ENCODE measurements at regions not wholly inside any gene's neighbourhood (a gene's known extent, or its start where the extent isn't known, plus 50 kb on each side); places are given as distances from the start of the nearest gene placed in this dataset.

DNA sequence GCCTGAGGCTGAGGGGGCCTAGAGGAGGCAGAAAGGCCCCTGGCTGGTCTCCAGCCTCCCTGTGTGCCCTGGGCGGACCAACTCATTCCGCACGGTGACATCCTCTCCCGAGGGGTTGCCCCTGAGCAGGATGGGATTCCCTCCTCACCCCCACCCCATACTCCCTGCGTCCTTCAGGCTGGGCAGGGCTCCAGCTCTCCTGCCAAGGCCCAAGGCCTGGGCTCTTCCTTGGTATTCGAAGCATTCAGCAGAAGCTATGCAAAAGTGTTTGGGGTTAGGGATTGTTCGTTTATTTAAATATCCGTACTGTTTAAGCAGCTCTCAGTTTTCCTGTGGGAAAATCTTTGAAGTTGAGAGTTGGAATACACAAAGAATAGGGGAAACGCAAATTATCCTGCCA is 113.1 kb upstream of the RAB12 start:
- Histone ChIP-seq H3K27ac (no peak overlapping the region), H3K36me3 (no peaks in the 10 kb centered on the region), H3K4me1 (peaks cover 0 to 5% (median 0%) of the 10 kb centered on the region in 3 donors), H3K4me3 (no peak overlapping the region), H3K9me3 (no peaks in the 10 kb centered on the region), H3K27me3 (no peaks in the 10 kb centered on the region)
- 11 to 50% methylated on average over 3 to 5 of the region's 9 CpGs for WGBS, 2 donors (ENCODE audit: low coverage in 1 of 2)
- ATAC-seq, result no peak
- TF ChIP-seq POLR2AphosphoS5 (IDR thresholded peaks at IDR 0.05), result no peak
- TF ChIP-seq, protein P1, sequence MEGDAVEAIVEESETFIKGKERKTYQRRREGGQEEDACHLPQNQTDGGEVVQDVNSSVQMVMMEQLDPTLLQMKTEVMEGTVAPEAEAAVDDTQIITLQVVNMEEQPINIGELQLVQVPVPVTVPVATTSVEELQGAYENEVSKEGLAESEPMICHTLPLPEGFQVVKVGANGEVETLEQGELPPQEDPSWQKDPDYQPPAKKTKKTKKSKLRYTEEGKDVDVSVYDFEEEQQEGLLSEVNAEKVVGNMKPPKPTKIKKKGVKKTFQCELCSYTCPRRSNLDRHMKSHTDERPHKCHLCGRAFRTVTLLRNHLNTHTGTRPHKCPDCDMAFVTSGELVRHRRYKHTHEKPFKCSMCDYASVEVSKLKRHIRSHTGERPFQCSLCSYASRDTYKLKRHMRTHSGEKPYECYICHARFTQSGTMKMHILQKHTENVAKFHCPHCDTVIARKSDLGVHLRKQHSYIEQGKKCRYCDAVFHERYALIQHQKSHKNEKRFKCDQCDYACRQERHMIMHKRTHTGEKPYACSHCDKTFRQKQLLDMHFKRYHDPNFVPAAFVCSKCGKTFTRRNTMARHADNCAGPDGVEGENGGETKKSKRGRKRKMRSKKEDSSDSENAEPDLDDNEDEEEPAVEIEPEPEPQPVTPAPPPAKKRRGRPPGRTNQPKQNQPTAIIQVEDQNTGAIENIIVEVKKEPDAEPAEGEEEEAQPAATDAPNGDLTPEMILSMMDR (IDR thresholded peaks at IDR 0.05), result no peak
- no peak for TF ChIP-seq POLR2A (IDR thresholded peaks at IDR 0.05)
- TF ChIP-seq EP300 (IDR thresholded peaks at IDR 0.05), result no peak

DNA sequence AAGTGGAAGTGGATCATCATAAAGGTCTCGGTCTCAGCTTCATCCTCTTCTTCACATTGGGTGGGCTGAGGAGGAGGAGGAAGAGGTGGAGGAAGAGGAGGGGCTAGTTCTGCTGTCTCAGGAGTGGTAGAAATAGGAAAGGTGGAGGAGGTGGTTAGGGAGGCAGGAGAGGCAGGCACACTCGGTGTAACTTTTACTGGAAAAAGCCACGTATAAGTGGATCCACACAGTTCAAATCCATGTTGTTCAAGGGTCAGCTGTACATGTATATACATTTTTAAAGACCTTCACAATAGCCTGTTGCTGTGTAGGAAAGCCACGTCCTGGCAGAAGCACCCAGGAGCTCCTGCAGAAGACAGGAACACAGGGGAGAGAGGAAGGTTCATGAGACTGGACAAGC is 110.3 kb upstream of the RAB12 start:
- Histone ChIP-seq H3K27me3 (no peaks in the 10 kb centered on the region), H3K4me1 (peaks cover 0 to 7% (median 0%) of the 10 kb centered on the region in 3 donors), H3K36me3 (no peaks in the 10 kb centered on the region), H3K4me3 (no peak overlapping the region), H3K9me3 (no peaks in the 10 kb centered on the region), H3K27ac (no peak overlapping the region)
- 86 to 96% methylated on average over 4 of the region's 4 CpGs for WGBS, 2 donors (ENCODE audit: low coverage in 1 of 2)
- no peak for TF ChIP-seq POLR2AphosphoS5 (IDR thresholded peaks at IDR 0.05)
- TF ChIP-seq, protein P1 (IDR thresholded peaks at IDR 0.05), result no peak
- TF ChIP-seq EP300 (IDR thresholded peaks at IDR 0.05), result no peak
- TF ChIP-seq POLR2A (IDR thresholded peaks at IDR 0.05), result no peak
- no peak for ATAC-seq

DNA sequence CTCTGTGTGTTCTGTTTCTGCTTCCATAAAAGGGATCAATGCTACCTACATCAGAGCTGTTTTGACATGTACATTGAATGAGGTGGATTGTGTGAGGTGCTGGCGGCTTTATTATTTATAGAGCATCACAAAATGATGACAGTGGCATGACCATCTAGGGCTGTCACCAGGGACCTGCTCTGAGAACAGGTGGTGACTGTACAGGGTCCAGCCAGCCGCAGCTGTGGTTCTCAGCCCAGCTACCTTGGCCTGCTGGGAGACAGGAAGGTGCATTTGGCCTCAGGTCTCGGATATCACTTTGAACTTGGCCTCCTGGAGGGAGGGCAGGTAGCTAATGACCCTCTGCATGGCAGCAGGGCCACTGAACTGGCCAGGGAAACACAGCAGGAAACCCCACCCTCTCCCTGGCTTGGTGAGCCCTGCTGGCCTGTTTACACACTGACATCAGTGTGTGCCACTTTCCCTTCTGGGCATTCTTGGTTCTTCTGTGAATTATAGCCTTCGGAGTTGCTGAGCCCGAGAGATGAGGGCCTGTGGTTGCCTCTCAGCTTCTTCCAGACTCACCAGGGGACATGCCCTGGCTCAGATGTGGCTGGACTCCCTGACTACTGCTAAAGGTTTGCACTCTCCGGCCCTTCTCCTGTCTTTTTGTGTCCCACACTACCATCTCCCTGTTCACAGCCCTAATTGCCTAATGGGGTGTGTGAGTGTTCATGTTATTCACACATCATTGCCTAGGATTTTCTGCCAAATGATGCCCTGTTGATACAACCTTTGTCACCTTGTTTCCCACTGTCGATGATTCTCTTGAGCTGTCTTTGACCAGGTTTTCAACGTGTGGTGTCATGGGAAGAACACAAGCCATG is 109.2 kb upstream of the RAB12 start:
- TF ChIP-seq, protein P1 (IDR thresholded peaks at IDR 0.05), result no peak
- no peak for TF ChIP-seq EP300 (IDR thresholded peaks at IDR 0.05)
- TF ChIP-seq POLR2A (IDR thresholded peaks at IDR 0.05), result no peak
- no peak for TF ChIP-seq POLR2AphosphoS5 (IDR thresholded peaks at IDR 0.05)
- peaks cover 11% of the 10 kb centered on the region for H3K27me3 ChIP-seq
- H3K4me3 ChIP-seq, result no peak overlapping the region
- H3K4me1 ChIP-seq, result peaks cover 0 to 7% (median 0%) of the 10 kb centered on the region in 3 donors
- H3K36me3 ChIP-seq, result no peaks in the 10 kb centered on the region
- 87 to 95% methylated on average over 3 to 4 of the region's 8 CpGs for WGBS, 2 donors (ENCODE audit: low coverage in 1 of 2)
- no peak overlapping the region for H3K27ac ChIP-seq
- no peaks in the 10 kb centered on the region for H3K9me3 ChIP-seq
- no peak for ATAC-seq

DNA sequence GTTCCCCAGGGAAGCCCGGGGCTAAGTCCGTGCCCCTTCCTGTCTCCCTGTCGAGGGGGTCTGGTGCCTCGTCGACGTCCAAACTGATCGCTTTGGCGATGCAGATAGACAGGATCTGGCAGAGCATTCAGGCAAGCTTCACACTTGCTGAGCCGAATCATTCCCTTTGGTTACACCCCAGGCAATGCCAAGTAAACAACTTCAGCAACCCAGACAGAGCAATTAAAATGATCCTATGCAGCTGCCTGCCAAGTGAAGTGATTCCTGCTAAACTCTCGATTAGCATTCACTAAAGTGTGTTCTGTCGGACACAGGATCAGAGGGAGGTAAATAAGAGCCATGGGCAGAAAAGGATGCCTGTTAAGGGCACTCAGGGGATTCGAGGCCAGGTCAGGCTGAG is 108.2 kb upstream of the RAB12 start:
- WGBS, 2 donors (ENCODE audit: low coverage in 1 of 2), result 20 to 30% methylated on average over 4 of the region's 12 CpGs
- Histone ChIP-seq H3K9me3 (no peaks in the 10 kb centered on the region), H3K27ac (no peak overlapping the region), H3K36me3 (no peaks in the 10 kb centered on the region), H3K27me3 (peaks cover 18% of the 10 kb centered on the region), H3K4me1 (peaks cover 0 to 7% (median 0%) of the 10 kb centered on the region in 3 donors), H3K4me3 (no peak overlapping the region)
- TF ChIP-seq POLR2A (IDR thresholded peaks at IDR 0.05) (no peak), EP300 (IDR thresholded peaks at IDR 0.05) (no peak), POLR2AphosphoS5 (IDR thresholded peaks at IDR 0.05) (no peak)
- TF ChIP-seq, protein P1 (IDR thresholded peaks at IDR 0.05), result no peak
- ATAC-seq, result no peak

DNA sequence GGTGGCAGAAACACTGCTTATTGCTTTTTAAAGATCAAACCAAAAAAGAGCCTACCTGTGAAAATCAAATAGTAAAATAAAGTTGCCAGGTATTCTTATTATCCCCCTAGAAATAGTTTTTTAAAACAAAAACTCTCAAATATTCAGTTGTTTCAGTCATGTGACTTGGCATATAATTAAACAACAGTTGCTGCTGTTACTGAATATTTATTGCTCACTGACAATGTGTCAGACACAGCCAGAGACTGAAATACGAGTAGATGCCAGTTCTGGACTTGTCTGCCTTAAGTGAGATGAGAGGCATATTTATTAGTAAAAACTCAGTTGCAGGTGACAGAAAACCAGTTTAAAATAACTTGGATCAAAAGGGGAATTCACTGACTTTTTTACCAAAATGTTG is 106.0 kb upstream of the RAB12 start:
- TF ChIP-seq EP300 (IDR thresholded peaks at IDR 0.05) (no peak), POLR2A (IDR thresholded peaks at IDR 0.05) (no peak), POLR2AphosphoS5 (IDR thresholded peaks at IDR 0.05) (no peak)
- TF ChIP-seq, protein P1 (IDR thresholded peaks at IDR 0.05), result no peak
- no peak for ATAC-seq
- Histone ChIP-seq H3K4me3 (no peak overlapping the region), H3K27ac (no peak overlapping the region), H3K27me3 (peaks cover 18% of the 10 kb centered on the region), H3K9me3 (no peaks in the 10 kb centered on the region), H3K36me3 (no peaks in the 10 kb centered on the region), H3K4me1 (peaks cover 0 to 7% (median 0%) of the 10 kb centered on the region in 3 donors)
- WGBS, 2 donors (ENCODE audit: low coverage in 1 of 2), result 78 to 92% methylated on average over 1 of the region's 1 CpG
